ENCODE measurements at regions not wholly inside any gene's neighbourhood (a gene's known extent, or its start where the extent isn't known, plus 50 kb on each side); places are given as distances from the start of the nearest gene placed in this dataset.

DNA sequence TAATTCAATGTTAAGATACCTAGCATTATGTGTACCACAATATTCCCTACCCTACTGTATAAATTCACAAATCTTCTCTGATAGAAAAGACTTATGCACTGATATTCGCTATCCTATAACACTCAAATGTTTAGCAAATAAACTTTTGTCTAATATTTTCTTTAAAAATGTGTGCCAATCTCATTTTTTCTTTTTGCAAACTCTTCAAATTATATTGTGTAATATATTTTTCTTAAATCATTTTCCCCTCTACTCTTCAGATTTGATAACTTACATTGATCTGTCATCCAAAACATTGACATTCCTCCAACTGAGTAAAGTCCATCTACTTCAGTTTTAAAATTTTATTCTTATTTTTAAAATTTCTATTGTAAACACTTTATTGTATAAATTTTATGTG, 240.2 kb upstream of the CNTNAP2 start:
- no peak for TF ChIP-seq CTCF (IDR thresholded peaks at IDR 0.05)
- TF ChIP-seq POLR2A (IDR thresholded peaks at IDR 0.05) = no peak

Measured in breast epithelium (tissue), 3 donors.